NOMO-1 treated with DMSO at 0.1 percent for 48 hours (cell line): ENCODE measurements at regions not wholly inside any gene's neighbourhood (a gene's known extent, or its start where the extent isn't known, plus 50 kb on each side); places are given as distances from the start of the nearest gene placed in this dataset.
"Not testable (repeated sequence)": the region's sequence is repeated elsewhere in the genome, so short reads cannot be mapped to it uniquely, and the experiment has no call there.

Experiments
- DNase-seq: peaks from one replicate; lab custom pipeline; 2025; ENCODE audit not compliant: unreplicated experiment; lab: John Stamatoyannopoulos, UW

GRCh38 chr1:81547261-81547911 lies 253.3 kb upstream of the ADGRL2 start:
- DNase-seq = no peak

- DNase-seq = no peak
These were observed 255.0 kb upstream of the ADGRL2 start for GRCh38 chr1:81545734-81546133.

GRCh38 chr1:81543764-81544163 lies 257.0 kb upstream of the ADGRL2 start:
- no peak for DNase-seq

GRCh38 chr1:81542196-81542595 lies 258.5 kb upstream of the ADGRL2 start:
- DNase-seq = no peak

- no peak for DNase-seq
These were observed 260.5 kb upstream of the ADGRL2 start for GRCh38 chr1:81540216-81540615.

GRCh38 chr1:81529014-81529413 lies 271.7 kb upstream of the ADGRL2 start:
- no peak for DNase-seq

GRCh38 chr1:81525085-81525484 lies 275.6 kb upstream of the ADGRL2 start:
- DNase-seq = no peak

- DNase-seq = no peak
These were observed 280.7 kb upstream of the ADGRL2 start for GRCh38 chr1:81519987-81520386.

GRCh38 chr1:81517987-81518386 lies 282.7 kb upstream of the ADGRL2 start:
- DNase-seq = no peak

- no peak for DNase-seq
These were observed 286.9 kb upstream of the ADGRL2 start for GRCh38 chr1:81513796-81514354.

GRCh38 chr1:81512252-81513003 lies 288.3 kb upstream of the ADGRL2 start:
- no peak for DNase-seq

GRCh38 chr1:81511281-81511680 lies 289.5 kb upstream of the ADGRL2 start:
- DNase-seq = no peak

GRCh38 chr1:81510701-81511100 lies 290.0 kb upstream of the ADGRL2 start:
- no peak for DNase-seq

- no peak for DNase-seq
These were observed 291.1 kb upstream of the ADGRL2 start for GRCh38 chr1:81509594-81509993.

GRCh38 chr1:81506699-81507098 lies 294.0 kb upstream of the ADGRL2 start:
- DNase-seq = no peak

GRCh38 chr1:81505831-81506230 lies 294.9 kb upstream of the ADGRL2 start:
- DNase-seq = peak; percentile 59

GRCh38 chr1:81504820-81505219 lies 295.9 kb upstream of the ADGRL2 start:
- DNase-seq = not testable (repeated sequence)

- DNase-seq = not testable (repeated sequence)
These were observed 298.0 kb upstream of the ADGRL2 start for GRCh38 chr1:81502705-81503104.

- not testable (repeated sequence) for DNase-seq
These were observed 299.2 kb upstream of the ADGRL2 start for GRCh38 chr1:81501485-81501884.

- no peak for DNase-seq
These were observed 301.2 kb upstream of the ADGRL2 start for GRCh38 chr1:81499487-81499886.

- no peak for DNase-seq
These were observed 302.0 kb upstream of the ADGRL2 start for GRCh38 chr1:81498471-81499462.
